Thyroid gland (tissue), 4 donors: ENCODE measurements at regions not wholly inside any gene's neighbourhood (a gene's known extent, or its start where the extent isn't known, plus 50 kb on each side); places are given as distances from the start of the nearest gene placed in this dataset.

ENCODE experiments used
- DNase-seq, 2 donors: peaks; one replicate each; pipeline ENCODE4 v3.0.0-alpha.2; 2019
- H3K27ac ChIP-seq, 3 donors: fragments of 200-600 bp; sonication (generic); 1 replicate in 2 of 3; 2 replicates in 1 of 3; pipeline ENCODE4 v1.5.1; 2016 to 2019; ENCODE audit warnings: mild to moderate bottlenecking in 1 of 3, moderate library complexity in 1 of 3
- H3K27me3 ChIP-seq: fragments of 200-600 bp; sonication (generic); one replicate; pipeline ENCODE4 v1.5.1; 2019
- H3K36me3 ChIP-seq, 2 donors: fragments of 200-600 bp; sonication (generic); one replicate each; pipeline ENCODE4 v1.5.1; 2016 to 2019
- H3K4me1 ChIP-seq, 2 donors: fragments of 200-600 bp; sonication (generic); one replicate each; pipeline ENCODE4 v1.5.1; 2017 to 2019
- H3K4me3 ChIP-seq, 3 donors: fragments of 200-600 bp; sonication (generic); replicated peaks in 1 of 3; 1 replicate in 2 of 3; 2 replicates in 1 of 3; pipeline ENCODE4 v1.5.1; 2016; ENCODE audit warnings: mild to moderate bottlenecking in 1 of 3
- H3K9me3 ChIP-seq: fragments of 200-600 bp; sonication (generic); one replicate; pipeline ENCODE4 v1.5.1; 2017
- CTCF ChIP-seq, 6 experiments: fragments of 200-600 bp in 3 of 6; fragments of 450-650 bp in 3 of 6; sonication (generic) in 3 of 6; IDR thresholded peaks; one replicate each; pipeline ENCODE4 v1.5.1; 2016 to 2019; ENCODE audit warnings: antibody characterized with exemption in 6 of 6, mild to moderate bottlenecking in 2 of 6, inconsistent platforms in 1 of 6, moderate library complexity in 1 of 6
- POLR2A ChIP-seq, 2 donors: fragments of 450-650 bp; IDR thresholded peaks; one replicate each; pipeline ENCODE4 v1.6.1; 2017; ENCODE audit warnings: antibody characterized with exemption in 2 of 2, mild to moderate bottlenecking in 2 of 2, moderate library complexity in 1 of 2
- WGBS, 2 donors: methylation state at CpG; one replicate each; pipeline ENCODE4 v1.1.5; 2017; 5-methylcytosine and 5-hydroxymethylcytosine counted together
- intact Hi-C: fragments of 100-400 bp; cut with DNase I; formaldehyde crosslinking; loops from one replicate; pipeline ENCODE4 v1.15.1; 2023

DNA sequence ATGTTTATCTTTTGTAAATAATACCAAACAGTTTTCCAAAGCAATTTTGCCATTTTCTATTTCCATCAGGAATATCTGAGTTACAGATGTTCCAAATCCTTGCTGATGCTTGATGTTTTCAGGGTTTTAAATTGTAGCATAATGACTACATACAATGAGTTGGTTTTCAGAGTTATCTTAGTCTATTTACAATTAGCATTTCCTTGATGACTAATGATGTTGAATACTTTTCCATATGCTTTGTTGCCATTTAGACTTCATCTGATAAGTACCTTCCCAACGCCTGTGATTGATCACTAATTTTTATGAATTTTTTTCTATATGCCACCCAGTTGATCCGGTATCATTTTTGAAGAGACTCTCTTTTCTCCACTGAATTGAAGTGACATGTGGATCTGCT is 102.3 kb downstream of the SLC25A46 start:
- TF ChIP-seq POLR2A (IDR thresholded peaks at IDR 0.05) (no peak), CTCF (IDR thresholded peaks at IDR 0.05) (no peak)
- intact Hi-C loops, result no loop called here
- Histone ChIP-seq H3K4me3 (no peak overlapping the region), H3K27me3 (no peaks in the 10 kb centered on the region), H3K9me3 (no peaks in the 10 kb centered on the region), H3K36me3 (no peaks in the 10 kb centered on the region), H3K4me1 (no peaks in the 10 kb centered on the region), H3K27ac (no peak overlapping the region)
- DNase-seq, result no peak
- WGBS, 2 donors, result 86 to 91% methylated on average over 2 of the region's 2 CpGs

GRCh38 chr5:110842948-110843347 is 104.1 kb downstream of the SLC25A46 start:
- no peak for DNase-seq
- TF ChIP-seq POLR2A (IDR thresholded peaks at IDR 0.05) (no peak), CTCF (IDR thresholded peaks at IDR 0.05) (no peak)
- Histone ChIP-seq H3K27me3 (no peaks in the 10 kb centered on the region), H3K27ac (no peak overlapping the region), H3K4me1 (no peaks in the 10 kb centered on the region), H3K9me3 (peaks cover 1% of the 10 kb centered on the region), H3K36me3 (no peaks in the 10 kb centered on the region), H3K4me3 (no peak overlapping the region)
- intact Hi-C loops, result no loop called here
- 84 to 89% methylated on average over 4 of the region's 4 CpGs for WGBS, 2 donors

GRCh38 chr5:110844251-110844650 is 105.4 kb downstream of the SLC25A46 start:
- Histone ChIP-seq H3K4me3 (no peak overlapping the region), H3K36me3 (no peaks in the 10 kb centered on the region), H3K27ac (no peak overlapping the region), H3K9me3 (peaks cover 3% of the 10 kb centered on the region), H3K27me3 (no peaks in the 10 kb centered on the region), H3K4me1 (no peaks in the 10 kb centered on the region)
- TF ChIP-seq CTCF (IDR thresholded peaks at IDR 0.05) (no peak), POLR2A (IDR thresholded peaks at IDR 0.05) (no peak)
- no peak for DNase-seq
- intact Hi-C loops, result no loop called here

GRCh38 chr5:110846398-110847001 is 107.7 kb downstream of the SLC25A46 start:
- 83 to 89% methylated on average over 4 of the region's 4 CpGs for WGBS, 2 donors
- H3K27me3 ChIP-seq, result no peaks in the 10 kb centered on the region

GRCh38 chr5:110851357-110851756 is 112.5 kb downstream of the SLC25A46 start:
- no peak for DNase-seq
- Histone ChIP-seq H3K27ac (no peak overlapping the region), H3K4me3 (no peak overlapping the region), H3K36me3 (no peaks in the 10 kb centered on the region), H3K4me1 (no peaks in the 10 kb centered on the region), H3K27me3 (no peaks in the 10 kb centered on the region), H3K9me3 (peaks cover 3% of the 10 kb centered on the region)
- intact Hi-C loops, result no loop called here
- TF ChIP-seq CTCF (IDR thresholded peaks at IDR 0.05) (no peak), POLR2A (IDR thresholded peaks at IDR 0.05) (no peak)
- WGBS, 2 donors, result 37 to 54% methylated on average over 1 of the region's 1 CpG

More at GRCh38 chr5:110846398-110847001, 107.7 kb downstream of the SLC25A46 start:
- DNase-seq, result no peak
- Histone ChIP-seq H3K4me1 (no peaks in the 10 kb centered on the region), H3K4me3 (no peak overlapping the region), H3K36me3 (no peaks in the 10 kb centered on the region), H3K9me3 (peaks cover 3% of the 10 kb centered on the region), H3K27ac (no peak overlapping the region)
- intact Hi-C loops, result no loop called here
- no peak for TF ChIP-seq CTCF (IDR thresholded peaks at IDR 0.05)
- TF ChIP-seq POLR2A (IDR thresholded peaks at IDR 0.05), result no peak
